Spleen (tissue), 11 donors: ENCODE measurements at regions not wholly inside any gene's neighbourhood (a gene's known extent, or its start where the extent isn't known, plus 50 kb on each side); places are given as distances from the start of the nearest gene placed in this dataset.
A peak's percentile ranks its signal among the peaks of the same experiment; 100 is the strongest.

Experiments
- DNase-seq: peaks from one replicate; pipeline ENCODE4 v3.0.0-alpha.2; 2020
- H3K27ac ChIP-seq, 8 donors: fragments of 200-600 bp; sonication (generic) in 7 of 8; 1 replicate in 4 of 8; 2 replicates in 4 of 8; pipeline versions ENCODE4 v1.5.0 to v1.8.0; 2016 to 2021; ENCODE audit warnings: inconsistent platforms in 4 of 8, mild to moderate bottlenecking in 4 of 8, moderate library complexity in 1 of 8
- H3K27me3 ChIP-seq, 7 donors: fragments of 200-600 bp; sonication (generic) in 6 of 7; replicated peaks in 1 of 7; 1 replicate in 4 of 7; 2 replicates in 3 of 7; pipeline versions ENCODE4 v1.5.0 to v1.8.0; 2016 to 2021; ENCODE audit warnings: inconsistent platforms in 3 of 7, mild to moderate bottlenecking in 1 of 7
- H3K36me3 ChIP-seq, 6 donors: fragments of 200-600 bp; sonication (generic) in 5 of 6; 1 replicate in 4 of 6; 2 replicates in 2 of 6; pipeline versions ENCODE4 v1.5.0 to v1.8.0; 2016 to 2021; ENCODE audit warnings: inconsistent platforms in 2 of 6
- H3K4me1 ChIP-seq, 6 donors: fragments of 200-600 bp; sonication (generic) in 5 of 6; 1 replicate in 3 of 6; 2 replicates in 3 of 6; pipeline versions ENCODE4 v1.5.0 to v1.8.0; 2016 to 2021; ENCODE audit warnings: inconsistent platforms in 3 of 6
- H3K4me3 ChIP-seq, 8 donors: fragments of 200-600 bp; sonication (generic) in 7 of 8; 1 replicate in 4 of 8; 2 replicates in 4 of 8; pipeline versions ENCODE4 v1.5.0 to v1.8.0; 2016 to 2021; ENCODE audit warnings: inconsistent platforms in 4 of 8, mild to moderate bottlenecking in 4 of 8, moderate library complexity in 2 of 8
- H3K9me3 ChIP-seq, 8 donors: fragments of 200-600 bp; sonication (generic) in 7 of 8; 1 replicate in 4 of 8; 2 replicates in 4 of 8; pipeline versions ENCODE4 v1.5.0 to v1.8.0; 2016 to 2021; ENCODE audit warnings: inconsistent platforms in 4 of 8
- CTCF ChIP-seq, 11 experiments: fragments of 200-600 bp in 7 of 11; fragments of 450-650 bp in 4 of 11; sonication (generic) in 4 of 11; IDR thresholded peaks in 8 of 11; conservative IDR thresholded peaks in 3 of 11; 1 replicate in 7 of 11; 2 replicates in 4 of 11; pipeline versions ENCODE4 v1.4.0 to v1.8.0; 2016 to 2021; ENCODE audit warnings: antibody characterized with exemption in 11 of 11, inconsistent platforms in 4 of 11, mild to moderate bottlenecking in 1 of 11
- POLR2A ChIP-seq, 3 donors: fragments of 450-650 bp; IDR thresholded peaks; one replicate each; pipeline ENCODE4 v1.5.1; 2017; ENCODE audit warnings: antibody characterized with exemption in 3 of 3, mild to moderate bottlenecking in 1 of 3
- POLR2AphosphoS5 ChIP-seq, 3 donors: sonication (generic); formaldehyde crosslinking; IDR thresholded peaks; one replicate each; pipeline ENCODE4 v1.5.1; 2017; ENCODE audit warnings: antibody characterized with exemption in 3 of 3
- WGBS, 5 donors: extraction: QIAGEN DNeasy Blood & Tissue Kit in 3 of 5; methylation state at CpG; one replicate each; pipeline versions ENCODE4 v1.1.5 to v1.1.7; 2013 to 2018; 5-methylcytosine and 5-hydroxymethylcytosine counted together
- intact Hi-C: fragments of 100-400 bp; cut with DNase I; formaldehyde crosslinking; loops from one replicate; pipeline ENCODE4 v1.15.0; 2023; ENCODE audit warnings: low total_unique reads
- donor health status: healthy with polysubstance abuse.
- donor health status: DM: no; HTN: no; CAD: no; lungs with moderate emphysema.
- donor health status: DM: no; HTN: no; CAD: no.
- donor health status: Bipolar disorder and iron deficiency.
- donor health status: healthy.
- donor health status: DM: no; HTN: no; CAD: no.
- donor health status: DM: yes; HTN: yes; CAD: no.

- TF ChIP-seq POLR2A (IDR thresholded peaks at IDR 0.05), result no peak
- TF ChIP-seq POLR2AphosphoS5 (IDR thresholded peaks at IDR 0.05), result no peak
- TF ChIP-seq CTCF (IDR thresholded peaks at IDR 0.05 in 8 of 11, conservative IDR thresholded peaks at IDR 0.05 in 3 of 11), result no peak
- Histone ChIP-seq H3K9me3 (peaks cover 3 to 12% (median 11%) of the 10 kb centered on the region in 8 donors), H3K4me3 (no peak overlapping the region), H3K27ac (no peak overlapping the region), H3K4me1 (no peaks in the 10 kb centered on the region), H3K36me3 (no peaks in the 10 kb centered on the region), H3K27me3 (peaks cover 0 to 26% (median 0%) of the 10 kb centered on the region in 7 donors)
- WGBS, 5 donors, result 45 to 61% (median 60%) methylated on average over 2 of the region's 2 CpGs
- intact Hi-C loops, result no loop called here
- DNase-seq, result no peak
These were observed 363.6 kb upstream of the C1orf174 start for GRCh38 chr1:4263699-4264098.

- intact Hi-C loops, result no loop called here
- TF ChIP-seq POLR2A (IDR thresholded peaks at IDR 0.05), result no peak
- TF ChIP-seq POLR2AphosphoS5 (IDR thresholded peaks at IDR 0.05), result no peak
- no peak for TF ChIP-seq CTCF (IDR thresholded peaks at IDR 0.05 in 8 of 11, conservative IDR thresholded peaks at IDR 0.05 in 3 of 11)
These were observed 365.8 kb upstream of the C1orf174 start for GRCh38 chr1:4265836-4266235.

GRCh38 chr1:4267381-4268261 is 367.5 kb upstream of the C1orf174 start:
- DNase-seq, result no peak
- 50 to 68% (median 59%) methylated on average over 12 of the region's 12 CpGs for WGBS, 5 donors

More at GRCh38 chr1:4265836-4266235, 365.8 kb upstream of the C1orf174 start:
- Histone ChIP-seq H3K27ac (no peak overlapping the region), H3K9me3 (no peaks in the 10 kb centered on the region), H3K4me1 (no peaks in the 10 kb centered on the region), H3K27me3 (peaks cover 0 to 40% (median 0%) of the 10 kb centered on the region in 7 donors), H3K4me3 (no peak overlapping the region), H3K36me3 (no peaks in the 10 kb centered on the region)
- DNase-seq, result no peak
- WGBS, 5 donors, result 67 to 89% (median 83%) methylated on average over 1 of the region's 1 CpG

More at GRCh38 chr1:4267381-4268261, 367.5 kb upstream of the C1orf174 start:
- no peaks in the 10 kb centered on the region for H3K4me1 ChIP-seq
- no peaks in the 10 kb centered on the region for H3K9me3 ChIP-seq
- intact Hi-C loops, result no loop called here
- no peaks in the 10 kb centered on the region for H3K36me3 ChIP-seq
- peak overlapping the region in 1 of 8 donors; percentile 48 for H3K27ac ChIP-seq
- TF ChIP-seq POLR2A (IDR thresholded peaks at IDR 0.05) (no peak), POLR2AphosphoS5 (IDR thresholded peaks at IDR 0.05) (no peak), CTCF (IDR thresholded peaks at IDR 0.05 in 8 of 11, conservative IDR thresholded peaks at IDR 0.05 in 3 of 11) (no peak)
- H3K4me3 ChIP-seq, result no peak overlapping the region
- peaks cover 0 to 49% (median 0%) of the 10 kb centered on the region in 7 donors for H3K27me3 ChIP-seq
